PC-9 (cell line): ENCODE measurements at regions not wholly inside any gene's neighbourhood (a gene's known extent, or its start where the extent isn't known, plus 50 kb on each side); places are given as distances from the start of the nearest gene placed in this dataset.

ENCODE experiments used
- EZH2 ChIP-seq: fragments of 200-600 bp; sonication (generic); IDR thresholded peaks from 2 replicates; pipeline ENCODE4 v1.8.0; 2017; ENCODE audit warnings: antibody characterized with exemption, low read depth
- TF ChIP-seq, protein P1 (sequence below): fragments of 200-600 bp; sonication (generic); conservative IDR thresholded peaks from 2 replicates; pipeline ENCODE4 v1.6.1; 2017; ENCODE audit warnings: mixed run types, antibody characterized with exemption, mild to moderate bottlenecking, moderate library complexity

DNA sequence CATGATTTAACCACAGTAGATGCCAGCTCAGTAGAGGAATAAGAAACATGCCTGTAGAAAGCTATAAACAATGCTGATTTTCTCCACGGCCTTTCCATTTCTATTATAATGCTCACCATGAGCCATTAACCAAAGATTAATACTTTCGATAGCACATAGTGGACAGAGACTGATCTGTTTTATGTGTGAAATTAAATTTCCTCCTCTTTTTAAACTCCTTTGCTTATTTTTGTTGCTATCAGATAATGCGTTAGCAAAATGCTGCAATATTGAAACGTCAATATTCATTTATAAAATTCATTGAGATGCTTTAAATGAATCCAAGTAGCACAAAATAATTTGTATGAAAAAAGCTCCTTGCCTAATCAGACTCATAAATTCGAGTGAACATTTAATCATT is 1807.9 kb downstream of the MRPL39 start:
- TF ChIP-seq, protein P1, sequence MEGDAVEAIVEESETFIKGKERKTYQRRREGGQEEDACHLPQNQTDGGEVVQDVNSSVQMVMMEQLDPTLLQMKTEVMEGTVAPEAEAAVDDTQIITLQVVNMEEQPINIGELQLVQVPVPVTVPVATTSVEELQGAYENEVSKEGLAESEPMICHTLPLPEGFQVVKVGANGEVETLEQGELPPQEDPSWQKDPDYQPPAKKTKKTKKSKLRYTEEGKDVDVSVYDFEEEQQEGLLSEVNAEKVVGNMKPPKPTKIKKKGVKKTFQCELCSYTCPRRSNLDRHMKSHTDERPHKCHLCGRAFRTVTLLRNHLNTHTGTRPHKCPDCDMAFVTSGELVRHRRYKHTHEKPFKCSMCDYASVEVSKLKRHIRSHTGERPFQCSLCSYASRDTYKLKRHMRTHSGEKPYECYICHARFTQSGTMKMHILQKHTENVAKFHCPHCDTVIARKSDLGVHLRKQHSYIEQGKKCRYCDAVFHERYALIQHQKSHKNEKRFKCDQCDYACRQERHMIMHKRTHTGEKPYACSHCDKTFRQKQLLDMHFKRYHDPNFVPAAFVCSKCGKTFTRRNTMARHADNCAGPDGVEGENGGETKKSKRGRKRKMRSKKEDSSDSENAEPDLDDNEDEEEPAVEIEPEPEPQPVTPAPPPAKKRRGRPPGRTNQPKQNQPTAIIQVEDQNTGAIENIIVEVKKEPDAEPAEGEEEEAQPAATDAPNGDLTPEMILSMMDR = no peak
- no peak for TF ChIP-seq EZH2
